Neural crest cell (in vitro differentiated cells): ENCODE measurements at regions not wholly inside any gene's neighbourhood (a gene's known extent, or its start where the extent isn't known, plus 50 kb on each side); places are given as distances from the start of the nearest gene placed in this dataset.

Experiments used
- DNase-seq: peaks from one replicate; pipeline ENCODE4 v3.0.0; 2021; ENCODE audit warnings: low read depth, mixed read lengths, low spot score
- H3K27ac Mint-ChIP-seq: one replicate; pipeline ENCODE4 v1.8.0; 2021; ENCODE audit warnings: mild to moderate bottlenecking, mixed read lengths; ENCODE audit not compliant: unreplicated experiment
- H3K27me3 Mint-ChIP-seq: 2 replicates; pipeline ENCODE4 v1.8.0; 2021; ENCODE audit warnings: low read depth, mild to moderate bottlenecking, mixed read lengths
- H3K36me3 Mint-ChIP-seq: 2 replicates; pipeline ENCODE4 v1.8.0; 2021; ENCODE audit warnings: low read depth, mild to moderate bottlenecking, mixed read lengths
- H3K4me1 Mint-ChIP-seq: 2 replicates; pipeline ENCODE4 v1.8.0; 2021; ENCODE audit warnings: mixed read lengths
- H3K4me3 Mint-ChIP-seq: one replicate; pipeline ENCODE4 v1.8.0; 2021; ENCODE audit warnings: mild to moderate bottlenecking, mixed read lengths
- H3K9me3 Mint-ChIP-seq: 2 replicates; pipeline ENCODE4 v1.8.0; 2021; ENCODE audit warnings: mixed read lengths
- CTCF ChIP-seq: fragments of 200-600 bp; sonication (generic); conservative IDR thresholded peaks from 2 replicates; pipeline ENCODE4 v1.5.0; 2021; ENCODE audit warnings: antibody characterized with exemption, mild to moderate bottlenecking

- Mint-ChIP-seq H3K27ac (no peak overlapping the region), H3K9me3 (peaks cover 12% of the 10 kb centered on the region), H3K4me1 (no peaks in the 10 kb centered on the region), H3K36me3 (no peaks in the 10 kb centered on the region), H3K27me3 (no peaks in the 10 kb centered on the region), H3K4me3 (no peak overlapping the region)
- no peak for DNase-seq
- no peak for TF ChIP-seq CTCF
Measured at GRCh38 chr1:187167555-187167954, 338.8 kb downstream of the PLA2G4A start.

- Mint-ChIP-seq H3K36me3 (no peaks in the 10 kb centered on the region), H3K4me3 (no peak overlapping the region), H3K4me1 (no peaks in the 10 kb centered on the region), H3K9me3 (peaks cover 10% of the 10 kb centered on the region), H3K27ac (no peak overlapping the region), H3K27me3 (no peaks in the 10 kb centered on the region)
- no peak for DNase-seq
- TF ChIP-seq CTCF: no peak
Measured at GRCh38 chr1:187168297-187168696, 339.5 kb downstream of the PLA2G4A start.

- H3K27ac Mint-ChIP-seq: no peak overlapping the region
- H3K9me3 Mint-ChIP-seq: peaks cover 9% of the 10 kb centered on the region
- H3K4me3 Mint-ChIP-seq: no peak overlapping the region
- H3K36me3 Mint-ChIP-seq: peaks cover 3% of the 10 kb centered on the region
- TF ChIP-seq CTCF: no peak
- no peaks in the 10 kb centered on the region for H3K4me1 Mint-ChIP-seq
- no peak for DNase-seq
- no peaks in the 10 kb centered on the region for H3K27me3 Mint-ChIP-seq
Measured at GRCh38 chr1:187185389-187185788, 356.6 kb downstream of the PLA2G4A start.

- Mint-ChIP-seq H3K4me3 (no peak overlapping the region), H3K36me3 (no peaks in the 10 kb centered on the region), H3K27ac (no peak overlapping the region), H3K4me1 (no peaks in the 10 kb centered on the region), H3K27me3 (no peaks in the 10 kb centered on the region), H3K9me3 (peaks cover 17% of the 10 kb centered on the region)
- DNase-seq: no peak
- no peak for TF ChIP-seq CTCF
Measured at GRCh38 chr1:187197685-187198084, 368.9 kb downstream of the PLA2G4A start.

- H3K27me3 Mint-ChIP-seq: no peaks in the 10 kb centered on the region
- H3K27ac Mint-ChIP-seq: no peak overlapping the region
- no peak for DNase-seq
- TF ChIP-seq CTCF: no peak
- H3K4me3 Mint-ChIP-seq: no peak overlapping the region
- no peaks in the 10 kb centered on the region for H3K4me1 Mint-ChIP-seq
- no peaks in the 10 kb centered on the region for H3K36me3 Mint-ChIP-seq
- H3K9me3 Mint-ChIP-seq: peaks cover 8% of the 10 kb centered on the region
Measured at GRCh38 chr1:187203257-187203656, 374.5 kb downstream of the PLA2G4A start.

GRCh38 chr1:187212377-187212776 is 383.6 kb downstream of the PLA2G4A start:
- no peak for TF ChIP-seq CTCF
- Mint-ChIP-seq H3K36me3 (no peaks in the 10 kb centered on the region), H3K4me3 (no peak overlapping the region), H3K4me1 (no peaks in the 10 kb centered on the region), H3K9me3 (peaks cover 2% of the 10 kb centered on the region), H3K27me3 (no peaks in the 10 kb centered on the region), H3K27ac (no peak overlapping the region)
- no peak for DNase-seq
